Ascending aorta (tissue), 2 donors: ENCODE measurements at regions not wholly inside any gene's neighbourhood (a gene's known extent, or its start where the extent isn't known, plus 50 kb on each side); places are given as distances from the start of the nearest gene placed in this dataset.

ENCODE experiments used
- DNase-seq, 2 donors: peaks; one replicate each; pipeline ENCODE4 v3.0.0-alpha.2; 2019; ENCODE audit warnings: low spot score in 2 of 2
- H3K27ac ChIP-seq, 2 donors: fragments of 200-600 bp; sonication (generic); one replicate each; pipeline ENCODE4 v1.5.1; 2016 to 2017; ENCODE audit warnings: mild to moderate bottlenecking in 1 of 2
- H3K27me3 ChIP-seq: fragments of 200-600 bp; sonication (generic); one replicate; pipeline ENCODE4 v1.5.1; 2017
- H3K36me3 ChIP-seq, 2 donors: fragments of 200-600 bp; sonication (generic); one replicate each; pipeline ENCODE4 v1.5.1; 2016
- H3K4me1 ChIP-seq, 2 donors: fragments of 200-600 bp; sonication (generic); one replicate each; pipeline ENCODE4 v1.5.1; 2016 to 2017; ENCODE audit warnings: mild to moderate bottlenecking in 1 of 2
- H3K4me3 ChIP-seq, 2 donors: fragments of 200-600 bp; sonication (generic); one replicate each; pipeline ENCODE4 v1.5.1; 2016 to 2017; ENCODE audit warnings: mild to moderate bottlenecking in 1 of 2
- H3K9me3 ChIP-seq, 2 donors: fragments of 200-600 bp; sonication (generic); one replicate each; pipeline ENCODE4 v1.5.1; 2016
- intact Hi-C: fragments of 100-400 bp; cut with DNase I; formaldehyde crosslinking; loops from one replicate; pipeline ENCODE4 v1.15.1; 2023
- TF ChIP-seq, protein P1 (sequence below), 3 experiments: fragments of 200-600 bp in 2 of 3; fragments of 450-650 bp in 1 of 3; sonication (generic) in 2 of 3; IDR thresholded peaks; one replicate each; pipeline ENCODE4 v1.5.1; 2016 to 2019; ENCODE audit warnings: antibody characterized with exemption in 3 of 3, mild to moderate bottlenecking in 1 of 3, moderate library complexity in 1 of 3

GRCh38 chr4:177696438-177696966, 254.3 kb upstream of the AGA start:
- no peak overlapping the region for H3K27ac ChIP-seq
- TF ChIP-seq, protein P1, sequence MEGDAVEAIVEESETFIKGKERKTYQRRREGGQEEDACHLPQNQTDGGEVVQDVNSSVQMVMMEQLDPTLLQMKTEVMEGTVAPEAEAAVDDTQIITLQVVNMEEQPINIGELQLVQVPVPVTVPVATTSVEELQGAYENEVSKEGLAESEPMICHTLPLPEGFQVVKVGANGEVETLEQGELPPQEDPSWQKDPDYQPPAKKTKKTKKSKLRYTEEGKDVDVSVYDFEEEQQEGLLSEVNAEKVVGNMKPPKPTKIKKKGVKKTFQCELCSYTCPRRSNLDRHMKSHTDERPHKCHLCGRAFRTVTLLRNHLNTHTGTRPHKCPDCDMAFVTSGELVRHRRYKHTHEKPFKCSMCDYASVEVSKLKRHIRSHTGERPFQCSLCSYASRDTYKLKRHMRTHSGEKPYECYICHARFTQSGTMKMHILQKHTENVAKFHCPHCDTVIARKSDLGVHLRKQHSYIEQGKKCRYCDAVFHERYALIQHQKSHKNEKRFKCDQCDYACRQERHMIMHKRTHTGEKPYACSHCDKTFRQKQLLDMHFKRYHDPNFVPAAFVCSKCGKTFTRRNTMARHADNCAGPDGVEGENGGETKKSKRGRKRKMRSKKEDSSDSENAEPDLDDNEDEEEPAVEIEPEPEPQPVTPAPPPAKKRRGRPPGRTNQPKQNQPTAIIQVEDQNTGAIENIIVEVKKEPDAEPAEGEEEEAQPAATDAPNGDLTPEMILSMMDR (IDR thresholded peaks at IDR 0.05), result no peak
- H3K4me1 ChIP-seq, result no peaks in the 10 kb centered on the region
- no peaks in the 10 kb centered on the region for H3K9me3 ChIP-seq
- intact Hi-C loops, result no loop called here
- no peak for DNase-seq
- no peak overlapping the region for H3K4me3 ChIP-seq
- H3K27me3 ChIP-seq, result no peaks in the 10 kb centered on the region
- no peaks in the 10 kb centered on the region for H3K36me3 ChIP-seq

GRCh38 chr4:177699365-177700213, 257.4 kb upstream of the AGA start:
- DNase-seq, result no peak
- H3K27ac ChIP-seq, result no peak overlapping the region
- no peaks in the 10 kb centered on the region for H3K9me3 ChIP-seq
- TF ChIP-seq, protein P1 (IDR thresholded peaks at IDR 0.05), result no peak
- intact Hi-C loops, result no loop called here
- H3K27me3 ChIP-seq, result no peaks in the 10 kb centered on the region
- no peaks in the 10 kb centered on the region for H3K4me1 ChIP-seq
- no peaks in the 10 kb centered on the region for H3K36me3 ChIP-seq
- H3K4me3 ChIP-seq, result no peak overlapping the region

- Histone ChIP-seq H3K4me3 (no peak overlapping the region), H3K9me3 (no peaks in the 10 kb centered on the region), H3K27ac (no peak overlapping the region), H3K4me1 (no peaks in the 10 kb centered on the region), H3K36me3 (no peaks in the 10 kb centered on the region), H3K27me3 (no peaks in the 10 kb centered on the region)
- no peak for DNase-seq
- intact Hi-C loops, result no loop called here
- TF ChIP-seq, protein P1 (IDR thresholded peaks at IDR 0.05), result no peak
Measured at GRCh38 chr4:177706916-177707315, 264.7 kb upstream of the AGA start.

GRCh38 chr4:177713454-177713853, 271.2 kb upstream of the AGA start:
- Histone ChIP-seq H3K4me3 (no peak overlapping the region), H3K36me3 (no peaks in the 10 kb centered on the region), H3K27me3 (no peaks in the 10 kb centered on the region), H3K27ac (no peak overlapping the region), H3K9me3 (no peaks in the 10 kb centered on the region), H3K4me1 (no peaks in the 10 kb centered on the region)
- no peak for DNase-seq
- intact Hi-C loops, result no loop called here
- TF ChIP-seq, protein P1 (IDR thresholded peaks at IDR 0.05), result no peak

DNA sequence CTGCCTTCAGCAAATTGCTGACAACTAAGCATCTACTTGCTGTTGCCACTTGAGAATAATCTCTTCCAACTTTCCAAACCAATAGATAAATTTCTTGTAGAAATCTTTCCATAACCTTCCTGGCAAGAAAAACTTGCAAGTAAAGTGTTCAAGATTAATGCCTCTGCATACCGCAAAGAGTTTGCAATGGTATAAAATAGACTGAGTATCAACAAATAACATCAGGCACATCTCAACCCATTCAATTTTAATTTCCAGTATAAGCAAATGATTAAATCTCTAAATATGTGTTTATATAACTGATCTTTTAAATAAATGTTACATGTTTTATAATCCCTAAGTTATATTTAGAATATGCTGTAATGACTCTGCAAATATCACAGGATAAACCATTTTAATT, 275.2 kb upstream of the AGA start:
- TF ChIP-seq, protein P1 (IDR thresholded peaks at IDR 0.05), result no peak
- intact Hi-C loops, result no loop called here
- Histone ChIP-seq H3K4me1 (no peaks in the 10 kb centered on the region), H3K9me3 (no peaks in the 10 kb centered on the region), H3K27ac (no peak overlapping the region), H3K4me3 (no peak overlapping the region), H3K27me3 (no peaks in the 10 kb centered on the region), H3K36me3 (no peaks in the 10 kb centered on the region)
- no peak for DNase-seq
